ENCODE measurements at regions not wholly inside any gene's neighbourhood (a gene's known extent, or its start where the extent isn't known, plus 50 kb on each side); places are given as distances from the start of the nearest gene placed in this dataset.

DNA sequence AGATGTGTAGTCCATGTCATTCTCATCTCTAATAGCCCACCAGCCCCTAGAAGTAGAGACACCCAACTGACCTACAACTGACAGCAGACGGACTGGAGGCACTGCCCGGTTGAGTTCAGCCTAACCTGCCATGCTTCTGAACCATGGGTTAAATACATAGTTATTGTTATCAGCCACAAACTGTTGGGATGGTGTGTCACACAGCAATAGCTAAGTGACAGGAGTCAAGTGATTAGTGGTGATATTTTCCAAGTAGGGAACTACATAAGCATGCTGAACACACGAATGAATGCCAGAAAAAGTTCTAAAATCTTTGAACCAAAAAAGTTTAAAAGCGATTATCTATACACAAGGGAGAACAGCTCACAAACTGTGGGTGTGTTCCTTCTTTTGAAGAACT is 80.1 kb downstream of the SYNE3 start:
- TF ChIP-seq CTCF (IDR thresholded peaks at IDR 0.05; ENCODE audit: low read depth, low read length, missing input control) = no peak
- TF ChIP-seq, protein P1, sequence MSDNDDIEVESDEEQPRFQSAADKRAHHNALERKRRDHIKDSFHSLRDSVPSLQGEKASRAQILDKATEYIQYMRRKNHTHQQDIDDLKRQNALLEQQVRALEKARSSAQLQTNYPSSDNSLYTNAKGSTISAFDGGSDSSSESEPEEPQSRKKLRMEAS (IDR thresholded peaks at IDR 0.05) = no peak
- no peak for TF ChIP-seq ZBTB33 (IDR thresholded peaks at IDR 0.05)

Data from liver (tissue), 2 donors.